ENCODE measurements at regions not wholly inside any gene's neighbourhood (a gene's known extent, or its start where the extent isn't known, plus 50 kb on each side); places are given as distances from the start of the nearest gene placed in this dataset.

DNA sequence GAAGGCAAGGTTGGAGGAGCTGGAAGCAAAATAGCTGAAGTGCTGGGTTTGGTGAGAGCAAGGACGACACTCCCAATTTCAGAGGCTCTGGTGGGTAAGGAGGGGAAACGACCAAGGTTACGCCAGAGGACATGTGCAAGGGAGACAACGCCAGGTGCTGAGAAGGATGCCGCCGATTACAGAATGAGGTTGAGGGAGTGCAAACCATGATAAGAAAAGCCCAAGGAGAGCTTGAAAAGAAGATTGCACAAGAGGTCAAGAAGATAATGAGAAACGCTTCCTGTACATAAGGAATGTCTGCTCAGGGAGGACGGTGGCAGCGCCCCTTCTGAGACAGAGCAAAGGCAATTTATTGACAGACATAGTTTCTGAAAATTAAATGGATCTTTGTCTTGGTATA is 382.0 kb upstream of the PROX1 start:
- Histone ChIP-seq H3K27ac (ENCODE audit: low read depth in 1 of 3, low read length in 2 of 3) (no peak overlapping the region), H3K9me3 (ENCODE audit: control insufficient read depth in 2 of 2, insufficient read depth in 1 of 2, low read depth in 1 of 2, low read length in 1 of 2) (no peaks in the 10 kb centered on the region), H3K4me1 (ENCODE audit: control insufficient read depth in 3 of 3, insufficient read depth in 2 of 3, low read depth in 1 of 3, low read length in 2 of 3) (peaks cover 2 to 13% (median 4%) of the 10 kb centered on the region in 3 donors), H3K27me3 (ENCODE audit: control insufficient read depth in 3 of 3, insufficient read depth in 3 of 3, low read length in 3 of 3) (peaks cover 0 to 4% (median 0%) of the 10 kb centered on the region in 3 donors), H3K4me3 (ENCODE audit: low read depth in 1 of 3, low read length in 3 of 3) (no peak overlapping the region), H3K36me3 (ENCODE audit: control insufficient read depth in 3 of 3, insufficient read depth in 2 of 3, low read depth in 1 of 3, low read length in 3 of 3) (no peaks in the 10 kb centered on the region)
- 26 to 44% (median 31%) methylated on average over 9 of the region's 9 CpGs for WGBS, 3 donors
- FAIRE-seq (no peak), DNase-seq (peak; percentile 19 to 63)

GRCh38 chr1:213606252-213606820 is 381.4 kb upstream of the PROX1 start:
- Histone ChIP-seq H3K36me3 (ENCODE audit: control insufficient read depth in 3 of 3, insufficient read depth in 2 of 3, low read depth in 1 of 3, low read length in 3 of 3) (no peaks in the 10 kb centered on the region), H3K4me1 (ENCODE audit: control insufficient read depth in 3 of 3, insufficient read depth in 2 of 3, low read depth in 1 of 3, low read length in 2 of 3) (peaks cover 2 to 13% (median 4%) of the 10 kb centered on the region in 3 donors), H3K27me3 (ENCODE audit: control insufficient read depth in 3 of 3, insufficient read depth in 3 of 3, low read length in 3 of 3) (peaks cover 0 to 4% (median 0%) of the 10 kb centered on the region in 3 donors), H3K9me3 (ENCODE audit: control insufficient read depth in 2 of 2, insufficient read depth in 1 of 2, low read depth in 1 of 2, low read length in 1 of 2) (no peaks in the 10 kb centered on the region), H3K4me3 (ENCODE audit: low read depth in 1 of 3, low read length in 3 of 3) (no peak overlapping the region), H3K27ac (ENCODE audit: low read depth in 1 of 3, low read length in 2 of 3) (peak overlapping the region in 1 of 3 donors; percentile 4)
- peak; percentile 27 to 30 for DNase-seq
- WGBS, 3 donors: 14 to 34% (median 26%) methylated on average over 5 of the region's 5 CpGs
- FAIRE-seq: no peak

DNA sequence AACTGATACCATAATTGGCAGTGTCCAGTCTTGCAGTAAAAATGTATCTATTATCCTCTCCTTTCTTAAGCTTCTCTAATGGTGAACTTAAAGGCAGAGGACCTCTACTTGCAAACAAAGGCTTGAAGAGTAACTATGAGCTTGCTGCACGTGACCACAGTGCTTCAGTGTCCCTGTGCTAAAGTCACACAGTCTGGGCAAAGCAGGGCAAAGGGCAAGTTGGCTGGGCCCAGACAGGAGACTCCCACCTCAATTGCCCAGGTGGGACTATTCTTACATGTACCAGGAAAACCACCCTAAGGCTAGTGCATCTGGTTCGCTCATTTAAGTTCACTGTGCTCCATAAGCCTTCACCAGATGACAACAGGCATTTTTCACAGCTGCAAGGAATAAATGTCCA is 374.2 kb upstream of the PROX1 start:
- H3K4me1 ChIP-seq (ENCODE audit: control insufficient read depth in 3 of 3, insufficient read depth in 2 of 3, low read depth in 1 of 3, low read length in 2 of 3): peaks cover 0 to 10% (median 0%) of the 10 kb centered on the region in 3 donors
- DNase-seq (peak; percentile 9 to 64), FAIRE-seq (no peak)
- H3K27ac ChIP-seq (ENCODE audit: low read depth in 1 of 3, low read length in 2 of 3): no peak overlapping the region
- 63 to 80% (median 75%) methylated on average over 2 of the region's 2 CpGs for WGBS, 3 donors
- H3K27me3 ChIP-seq (ENCODE audit: control insufficient read depth in 3 of 3, insufficient read depth in 3 of 3, low read length in 3 of 3): no peaks in the 10 kb centered on the region
- H3K4me3 ChIP-seq (ENCODE audit: low read depth in 1 of 3, low read length in 3 of 3): no peak overlapping the region
- H3K9me3 ChIP-seq (ENCODE audit: control insufficient read depth in 2 of 2, insufficient read depth in 1 of 2, low read depth in 1 of 2, low read length in 1 of 2): no peaks in the 10 kb centered on the region
- no peaks in the 10 kb centered on the region for H3K36me3 ChIP-seq (ENCODE audit: control insufficient read depth in 3 of 3, insufficient read depth in 2 of 3, low read depth in 1 of 3, low read length in 3 of 3)

DNA sequence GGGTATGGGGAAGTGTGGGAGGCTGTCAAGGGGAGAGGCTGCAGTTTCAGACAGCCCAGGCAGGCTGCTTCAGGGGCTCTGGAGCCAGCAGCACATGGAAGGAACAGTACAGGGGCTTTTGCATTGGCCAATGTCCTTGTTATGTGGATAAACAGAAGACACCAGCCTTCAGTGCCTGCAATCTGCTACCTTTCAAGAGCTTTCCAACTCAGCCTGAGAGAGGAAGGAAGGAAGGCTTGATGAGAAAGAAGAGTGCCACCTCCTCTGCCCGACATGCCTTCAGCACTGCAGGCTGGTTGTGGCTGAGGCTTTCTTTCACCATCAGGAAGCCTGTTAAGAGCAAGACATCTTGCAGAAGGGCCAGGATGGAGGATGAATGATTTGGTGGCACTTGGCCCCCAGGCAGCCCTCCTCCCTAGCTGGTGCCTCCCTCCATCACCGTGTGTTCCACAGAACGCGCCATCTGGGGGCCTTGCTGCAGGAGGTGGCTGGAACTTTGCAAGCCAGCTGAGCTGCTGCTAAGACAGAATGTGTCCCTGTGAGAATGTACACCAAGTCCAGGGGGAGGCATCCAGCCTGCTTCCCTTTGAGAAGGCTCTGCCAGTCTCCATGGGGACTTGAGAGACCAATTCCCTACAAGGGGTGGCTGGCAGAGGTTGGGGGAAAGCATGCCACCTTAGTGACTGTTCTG is 372.4 kb upstream of the PROX1 start:
- Histone ChIP-seq H3K36me3 (ENCODE audit: control insufficient read depth in 3 of 3, insufficient read depth in 2 of 3, low read depth in 1 of 3, low read length in 3 of 3) (no peaks in the 10 kb centered on the region), H3K9me3 (ENCODE audit: control insufficient read depth in 2 of 2, insufficient read depth in 1 of 2, low read depth in 1 of 2, low read length in 1 of 2) (no peaks in the 10 kb centered on the region), H3K27me3 (ENCODE audit: control insufficient read depth in 3 of 3, insufficient read depth in 3 of 3, low read length in 3 of 3) (no peaks in the 10 kb centered on the region), H3K4me3 (ENCODE audit: low read depth in 1 of 3, low read length in 3 of 3) (no peak overlapping the region), H3K27ac (ENCODE audit: low read depth in 1 of 3, low read length in 2 of 3) (no peak overlapping the region), H3K4me1 (ENCODE audit: control insufficient read depth in 3 of 3, insufficient read depth in 2 of 3, low read depth in 1 of 3, low read length in 2 of 3) (peaks cover 0 to 10% (median 0%) of the 10 kb centered on the region in 3 donors)
- FAIRE-seq (no peak), DNase-seq (no peak)
- WGBS, 3 donors: 74 to 85% (median 75%) methylated on average over 4 of the region's 4 CpGs

- DNase-seq: no peak
- Histone ChIP-seq H3K27me3 (ENCODE audit: control insufficient read depth in 3 of 3, insufficient read depth in 3 of 3, low read length in 3 of 3) (no peaks in the 10 kb centered on the region), H3K27ac (ENCODE audit: low read depth in 1 of 3, low read length in 2 of 3) (no peak overlapping the region), H3K36me3 (ENCODE audit: control insufficient read depth in 3 of 3, insufficient read depth in 2 of 3, low read depth in 1 of 3, low read length in 3 of 3) (no peaks in the 10 kb centered on the region), H3K9me3 (ENCODE audit: control insufficient read depth in 2 of 2, insufficient read depth in 1 of 2, low read depth in 1 of 2, low read length in 1 of 2) (no peaks in the 10 kb centered on the region), H3K4me1 (ENCODE audit: control insufficient read depth in 3 of 3, insufficient read depth in 2 of 3, low read depth in 1 of 3, low read length in 2 of 3) (peaks cover 0 to 10% (median 0%) of the 10 kb centered on the region in 3 donors), H3K4me3 (ENCODE audit: low read depth in 1 of 3, low read length in 3 of 3) (no peak overlapping the region)
- FAIRE-seq: no peak
Observed at GRCh38 chr1:213617133-213617532, 370.6 kb upstream of the PROX1 start.

DNA sequence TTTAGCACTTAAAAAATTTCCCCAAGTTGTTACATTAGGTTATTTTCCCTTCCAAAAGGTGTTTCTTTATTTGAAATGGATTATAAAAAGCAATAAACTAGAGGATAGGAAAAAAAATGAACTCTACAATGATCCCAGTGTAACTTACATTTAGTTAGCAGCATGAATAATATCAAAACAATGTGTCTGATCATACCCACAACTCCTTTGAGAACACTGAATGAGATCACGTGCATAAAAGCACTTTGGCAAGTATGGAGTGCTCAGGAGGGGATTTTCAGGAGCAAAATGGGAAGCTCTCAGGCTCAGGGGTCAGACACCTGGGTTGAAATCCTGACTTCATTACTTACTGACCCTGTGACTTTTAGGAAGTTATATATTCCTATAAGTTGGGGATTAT is 369.7 kb upstream of the PROX1 start:
- FAIRE-seq: no peak
- DNase-seq: no peak
- Histone ChIP-seq H3K27ac (ENCODE audit: low read depth in 1 of 3, low read length in 2 of 3) (no peak overlapping the region), H3K4me1 (ENCODE audit: control insufficient read depth in 3 of 3, insufficient read depth in 2 of 3, low read depth in 1 of 3, low read length in 2 of 3) (peaks cover 0 to 9% (median 0%) of the 10 kb centered on the region in 3 donors), H3K27me3 (ENCODE audit: control insufficient read depth in 3 of 3, insufficient read depth in 3 of 3, low read length in 3 of 3) (no peaks in the 10 kb centered on the region), H3K36me3 (ENCODE audit: control insufficient read depth in 3 of 3, insufficient read depth in 2 of 3, low read depth in 1 of 3, low read length in 3 of 3) (no peaks in the 10 kb centered on the region), H3K4me3 (ENCODE audit: low read depth in 1 of 3, low read length in 3 of 3) (no peak overlapping the region), H3K9me3 (ENCODE audit: control insufficient read depth in 2 of 2, insufficient read depth in 1 of 2, low read depth in 1 of 2, low read length in 1 of 2) (no peaks in the 10 kb centered on the region)
- 46 to 68% (median 59%) methylated on average over 1 of the region's 1 CpG for WGBS, 3 donors

DNA sequence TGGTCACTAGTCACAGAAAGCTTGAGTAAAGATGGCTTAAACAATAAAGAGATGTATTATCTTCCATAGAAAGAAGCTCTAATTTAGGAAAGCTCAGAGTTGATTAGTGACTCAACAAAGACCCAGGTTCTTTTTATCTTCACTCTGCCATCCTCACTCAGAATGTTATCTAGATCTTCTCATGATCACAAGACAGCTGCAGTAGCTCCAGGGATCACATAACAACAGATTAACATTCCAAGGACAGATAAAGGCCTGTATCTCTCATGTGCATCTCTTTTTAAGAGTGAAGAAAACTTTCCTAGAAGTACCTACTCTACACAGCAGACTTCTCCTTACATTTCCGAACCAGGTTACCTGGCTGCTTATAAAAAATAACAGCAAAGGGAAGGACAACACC is 368.7 kb upstream of the PROX1 start:
- Histone ChIP-seq H3K4me3 (ENCODE audit: low read depth in 1 of 3, low read length in 3 of 3) (no peak overlapping the region), H3K36me3 (ENCODE audit: control insufficient read depth in 3 of 3, insufficient read depth in 2 of 3, low read depth in 1 of 3, low read length in 3 of 3) (no peaks in the 10 kb centered on the region), H3K4me1 (ENCODE audit: control insufficient read depth in 3 of 3, insufficient read depth in 2 of 3, low read depth in 1 of 3, low read length in 2 of 3) (peaks cover 0 to under 1% (median 0%) of the 10 kb centered on the region in 3 donors), H3K27me3 (ENCODE audit: control insufficient read depth in 3 of 3, insufficient read depth in 3 of 3, low read length in 3 of 3) (no peaks in the 10 kb centered on the region), H3K9me3 (ENCODE audit: control insufficient read depth in 2 of 2, insufficient read depth in 1 of 2, low read depth in 1 of 2, low read length in 1 of 2) (no peaks in the 10 kb centered on the region), H3K27ac (ENCODE audit: low read depth in 1 of 3, low read length in 2 of 3) (no peak overlapping the region)
- FAIRE-seq: no peak
- no peak for DNase-seq
- 80 to 94% (median 92%) methylated on average over 1 of the region's 1 CpG for WGBS, 3 donors

- Histone ChIP-seq H3K4me3 (ENCODE audit: low read depth in 1 of 3, low read length in 3 of 3) (no peak overlapping the region), H3K27ac (ENCODE audit: low read depth in 1 of 3, low read length in 2 of 3) (no peak overlapping the region), H3K36me3 (ENCODE audit: control insufficient read depth in 3 of 3, insufficient read depth in 2 of 3, low read depth in 1 of 3, low read length in 3 of 3) (no peaks in the 10 kb centered on the region), H3K27me3 (ENCODE audit: control insufficient read depth in 3 of 3, insufficient read depth in 3 of 3, low read length in 3 of 3) (no peaks in the 10 kb centered on the region), H3K4me1 (ENCODE audit: control insufficient read depth in 3 of 3, insufficient read depth in 2 of 3, low read depth in 1 of 3, low read length in 2 of 3) (no peaks in the 10 kb centered on the region), H3K9me3 (ENCODE audit: control insufficient read depth in 2 of 2, insufficient read depth in 1 of 2, low read depth in 1 of 2, low read length in 1 of 2) (no peaks in the 10 kb centered on the region)
- DNase-seq (no peak), FAIRE-seq (no peak)
- 82 to 88% (median 87%) methylated on average over 6 of the region's 6 CpGs for WGBS, 3 donors
Observed at GRCh38 chr1:213621077-213621476, 366.7 kb upstream of the PROX1 start.

Data from small intestine (tissue), 7 donors.